HPDE6-E6E7 (cell line): ENCODE measurements at regions not wholly inside any gene's neighbourhood (a gene's known extent, or its start where the extent isn't known, plus 50 kb on each side); places are given as distances from the start of the nearest gene placed in this dataset.
A peak's percentile ranks its signal among the peaks of the same experiment; 100 is the strongest.
"Not testable (repeated sequence)": the region's sequence is repeated elsewhere in the genome, so short reads cannot be mapped to it uniquely, and the experiment has no call there.

ENCODE experiments used
- DNase-seq: peaks from one replicate; pipeline ENCODE4 v3.0.0; 2011; ENCODE audit warnings: missing footprints; ENCODE audit errors: extremely low spot score

DNA sequence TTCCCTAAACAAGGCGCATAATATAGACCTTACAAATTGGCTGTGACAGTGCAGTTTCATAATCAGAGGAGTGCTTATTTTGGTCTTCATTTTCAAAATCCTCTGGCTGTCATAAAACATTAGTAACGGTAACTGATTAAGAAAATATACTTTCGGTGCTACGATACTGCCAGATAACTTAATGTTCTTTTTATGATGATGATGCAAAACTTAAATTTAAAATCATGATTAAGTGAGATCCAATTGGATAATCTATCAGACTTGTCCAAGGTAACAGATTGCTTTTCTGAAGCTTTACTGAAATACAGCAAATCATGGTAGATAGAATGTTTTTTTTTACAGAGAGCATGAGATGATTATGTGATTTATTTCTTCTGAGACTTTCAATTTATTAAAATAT lies 364.2 kb upstream of the CNTN3 start:
- DNase-seq = no peak

DNA sequence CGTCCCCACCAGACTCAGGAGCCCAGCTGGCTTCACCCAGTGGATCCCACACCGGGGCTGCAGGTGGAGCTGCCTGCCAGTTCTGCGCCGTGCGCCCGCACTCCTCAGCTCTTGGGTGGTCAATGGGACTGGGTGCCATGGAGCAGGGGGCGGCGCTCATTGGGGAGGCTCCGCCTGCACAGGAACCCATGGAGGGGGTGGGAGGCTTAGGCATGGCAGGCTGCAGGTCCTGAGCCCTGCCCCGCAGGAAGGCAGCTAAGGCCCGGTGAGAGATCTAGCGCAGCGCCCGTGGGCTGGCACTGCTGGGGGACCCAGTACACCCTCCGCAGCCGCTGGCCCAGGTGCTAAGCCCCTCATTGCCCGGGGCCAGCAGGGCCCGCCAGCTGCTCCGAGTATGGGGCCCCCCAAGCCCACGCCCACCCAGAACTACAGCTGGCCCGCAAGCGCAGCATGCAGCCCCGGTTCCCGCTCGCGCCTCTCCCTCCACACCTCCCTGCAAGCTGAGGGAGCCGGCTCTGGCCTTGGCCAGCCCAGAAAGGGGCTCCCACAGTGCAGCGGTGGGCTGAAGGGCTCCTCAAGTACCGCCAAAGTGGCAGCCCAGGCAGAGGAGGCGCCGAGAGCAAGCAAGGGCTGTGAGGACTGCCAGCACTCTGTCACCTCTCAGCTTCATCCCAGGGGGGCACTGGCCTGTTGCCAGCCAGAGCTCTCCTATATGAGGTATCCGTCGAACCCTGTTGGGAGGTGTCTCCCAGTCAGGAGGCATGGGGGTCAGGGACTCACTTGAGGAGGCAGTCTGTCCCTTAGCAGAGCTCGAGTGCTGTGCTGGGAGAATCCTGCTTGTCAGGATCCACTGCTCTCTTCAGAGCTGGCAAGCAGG lies 370.8 kb upstream of the CNTN3 start:
- not testable (repeated sequence) for DNase-seq

DNA sequence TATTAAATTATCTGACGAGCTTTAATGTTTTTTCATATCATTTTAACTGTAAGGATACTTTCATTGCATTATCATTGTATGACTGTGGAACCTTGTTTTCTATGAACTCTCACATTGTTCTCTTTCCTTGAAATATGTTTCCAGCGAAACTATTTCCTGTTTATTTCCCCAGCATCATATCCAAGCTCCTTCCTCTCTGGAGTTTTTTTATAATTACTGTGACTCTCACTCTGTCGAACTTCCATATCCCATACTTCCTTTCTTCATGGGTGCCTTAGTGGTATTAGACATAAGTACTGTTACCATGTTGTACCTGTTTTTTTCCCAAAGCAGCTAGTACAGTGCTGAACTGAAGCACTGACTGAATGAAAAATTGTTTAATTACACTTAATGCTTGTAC lies 373.6 kb upstream of the CNTN3 start:
- no peak for DNase-seq

DNA sequence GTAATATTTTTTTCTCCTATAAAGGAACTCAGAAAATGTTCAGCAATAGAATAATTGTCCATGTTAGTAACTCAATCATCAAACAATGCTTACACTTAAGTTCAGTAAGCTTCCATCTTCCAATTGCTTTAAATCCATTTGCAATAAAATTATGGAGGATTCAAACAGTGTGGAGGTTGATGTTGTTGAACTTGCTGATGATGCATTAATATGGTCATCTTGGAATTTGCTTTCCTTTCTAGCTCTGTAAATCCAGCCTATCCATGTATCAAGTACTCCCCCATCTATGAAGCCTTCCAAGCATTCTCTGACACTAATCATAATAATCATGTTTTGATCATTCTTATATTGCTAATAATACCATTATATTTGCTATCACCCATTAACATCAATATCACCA lies 378.4 kb upstream of the CNTN3 start:
- no peak for DNase-seq

DNA sequence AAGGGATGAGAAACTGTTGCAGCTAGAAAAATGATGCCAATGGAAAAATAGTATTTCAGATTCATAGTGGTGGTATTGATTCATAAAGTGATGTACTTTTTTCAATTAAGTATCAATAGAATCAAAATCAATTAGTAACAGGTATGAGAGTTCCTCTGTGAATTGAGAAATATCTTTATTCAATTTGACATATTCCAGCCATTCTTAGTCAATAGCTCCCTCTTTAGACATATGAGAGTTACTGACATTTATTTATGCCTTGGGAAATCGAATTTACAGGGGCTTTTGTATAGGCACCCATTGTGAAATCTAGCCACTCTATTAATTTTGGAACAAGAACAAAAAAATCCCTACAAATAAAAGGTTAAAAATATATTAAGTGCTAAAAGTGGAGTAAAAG lies 386.9 kb upstream of the CNTN3 start:
- DNase-seq = peak; percentile 1

DNA sequence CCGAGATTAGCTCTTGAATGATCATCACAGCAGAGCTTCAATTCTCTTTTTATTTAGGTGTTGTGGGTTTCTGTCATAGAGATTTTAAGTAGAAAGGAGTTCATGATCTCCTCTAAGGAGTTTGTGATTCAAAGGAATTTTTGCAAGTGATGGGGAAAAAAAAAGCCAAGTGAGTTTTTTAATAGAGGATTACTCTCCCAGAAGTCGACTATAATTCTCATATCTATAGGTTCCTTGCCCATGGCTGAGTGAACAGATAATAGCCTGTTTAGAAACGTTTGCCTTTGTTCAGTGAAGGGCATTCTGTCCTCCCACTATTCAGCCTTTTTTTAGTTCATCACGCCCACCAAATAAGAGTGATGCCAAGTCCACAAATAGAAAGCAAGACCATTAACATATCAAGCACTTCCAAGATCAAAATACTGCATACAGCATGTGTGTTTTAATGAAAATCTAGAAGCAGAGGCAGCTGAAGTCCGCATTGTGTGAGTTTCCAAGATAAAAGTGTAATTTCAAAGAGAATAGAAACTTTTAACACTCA lies 398.4 kb upstream of the CNTN3 start:
- DNase-seq = no peak

DNA sequence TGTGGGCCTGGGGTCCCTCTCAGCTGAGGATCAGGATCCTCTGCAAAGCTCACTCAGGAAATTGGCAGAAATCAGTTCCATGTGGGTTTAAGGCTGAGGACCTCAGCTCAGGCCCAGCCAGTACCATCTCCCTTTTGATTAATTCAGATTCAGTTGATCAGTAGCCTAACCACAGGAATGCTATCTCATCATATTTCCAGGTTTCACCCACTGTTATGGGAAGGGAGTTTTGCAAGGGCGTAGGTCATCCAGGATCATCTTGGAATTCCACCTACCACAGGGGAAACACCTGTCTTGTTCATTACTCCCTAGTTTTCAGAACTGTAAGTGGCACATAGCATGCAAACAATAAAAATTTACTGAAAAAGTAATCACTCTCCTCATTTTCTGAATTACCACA lies 399.5 kb upstream of the CNTN3 start:
- DNase-seq = no peak

DNA sequence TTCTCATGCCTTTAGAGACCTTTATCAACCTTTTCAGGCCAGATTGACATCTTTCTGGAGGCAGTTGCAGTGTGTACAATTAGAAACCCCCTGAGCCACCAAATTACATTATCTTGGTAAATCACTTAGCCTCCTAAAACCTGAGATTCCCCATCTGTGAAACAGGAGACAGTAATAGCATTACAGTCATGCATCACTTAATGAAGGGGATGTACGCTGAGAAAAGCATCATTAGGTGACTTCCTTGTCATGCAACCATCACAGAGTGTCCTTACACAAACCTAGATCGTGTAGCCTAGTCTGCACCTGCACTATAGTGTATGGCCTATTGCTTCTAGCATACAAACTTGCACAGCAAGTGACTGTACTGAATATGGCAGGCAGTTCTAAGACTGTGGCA lies 400.8 kb upstream of the CNTN3 start:
- DNase-seq = no peak

DNA sequence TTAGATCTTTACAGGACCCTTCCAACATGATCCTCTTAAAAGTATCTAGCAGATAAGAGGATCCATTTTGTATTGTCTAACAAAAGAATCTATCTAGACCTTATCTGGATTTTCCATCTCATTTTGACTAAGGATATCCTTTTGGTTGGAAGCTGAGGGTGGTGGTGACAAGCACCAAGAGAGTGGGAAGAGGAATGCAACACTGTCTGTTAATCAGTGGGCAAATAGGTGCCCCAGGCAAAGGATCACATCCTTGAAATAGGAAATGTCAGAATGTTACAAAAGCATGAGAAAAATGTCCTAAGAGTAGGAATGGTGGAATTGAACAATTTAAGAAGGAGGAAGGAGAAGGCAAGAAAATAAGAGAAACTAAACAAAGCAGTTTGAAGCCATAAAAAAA lies 420.7 kb upstream of the CNTN3 start:
- DNase-seq = no peak

DNA sequence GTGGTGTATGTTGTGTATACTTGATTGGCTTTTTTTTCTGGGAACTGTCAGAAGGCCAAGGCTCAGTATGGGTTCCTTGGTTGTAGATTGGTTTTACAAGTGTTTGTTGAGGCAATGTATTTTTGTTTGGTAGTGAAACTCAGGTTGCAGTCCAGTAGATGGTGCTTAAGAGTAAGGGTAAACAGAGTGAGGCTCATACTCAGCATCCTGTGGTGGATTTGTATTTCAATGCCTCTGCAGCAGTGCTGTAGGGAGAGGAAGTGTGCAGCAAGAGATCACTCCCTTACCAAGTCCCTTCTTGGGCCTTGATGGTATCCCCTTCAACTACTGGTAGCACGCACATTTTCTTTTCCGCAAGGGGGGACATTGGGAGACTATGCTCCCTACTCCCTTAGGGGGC lies 428.5 kb upstream of the CNTN3 start:
- no peak for DNase-seq

DNA sequence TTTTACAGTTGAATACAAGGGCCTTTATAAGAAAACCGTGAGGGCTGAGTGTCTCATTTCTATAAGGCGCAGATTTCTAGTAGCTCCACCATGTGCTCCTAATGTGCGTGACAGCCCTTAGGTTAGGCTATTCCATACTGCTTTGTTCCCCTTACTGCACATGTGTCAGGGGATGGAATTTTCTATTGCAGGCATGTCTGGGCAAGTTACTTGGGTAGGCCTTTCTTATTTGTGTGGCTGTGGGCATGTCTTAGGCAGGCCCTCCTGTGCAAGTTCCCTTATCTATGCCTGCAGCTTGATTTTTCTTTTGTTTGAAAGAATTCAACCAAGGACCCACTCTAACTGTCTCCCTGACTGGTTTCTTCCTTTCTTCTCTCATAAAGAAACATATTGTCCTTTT lies 434.2 kb upstream of the CNTN3 start:
- no peak for DNase-seq

DNA sequence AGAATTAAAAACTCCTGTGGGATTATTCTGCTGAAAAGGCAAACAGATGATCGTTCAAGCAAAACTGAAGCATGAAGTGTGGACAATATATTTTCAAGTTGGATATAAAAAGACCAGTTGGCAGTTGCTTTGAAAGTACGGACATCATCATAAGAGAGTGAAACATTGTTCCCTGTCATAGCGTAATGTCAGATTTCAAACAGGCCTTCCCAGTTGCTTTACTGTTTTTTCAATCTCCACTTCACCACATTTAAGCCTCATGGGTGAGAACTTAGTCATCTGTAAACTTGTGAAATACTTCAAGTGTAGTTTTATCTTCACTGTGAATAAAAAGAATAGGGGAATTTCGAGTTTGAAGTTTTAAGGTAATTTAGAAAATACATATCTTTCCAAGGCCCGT lies 435.1 kb upstream of the CNTN3 start:
- DNase-seq = no peak

DNA sequence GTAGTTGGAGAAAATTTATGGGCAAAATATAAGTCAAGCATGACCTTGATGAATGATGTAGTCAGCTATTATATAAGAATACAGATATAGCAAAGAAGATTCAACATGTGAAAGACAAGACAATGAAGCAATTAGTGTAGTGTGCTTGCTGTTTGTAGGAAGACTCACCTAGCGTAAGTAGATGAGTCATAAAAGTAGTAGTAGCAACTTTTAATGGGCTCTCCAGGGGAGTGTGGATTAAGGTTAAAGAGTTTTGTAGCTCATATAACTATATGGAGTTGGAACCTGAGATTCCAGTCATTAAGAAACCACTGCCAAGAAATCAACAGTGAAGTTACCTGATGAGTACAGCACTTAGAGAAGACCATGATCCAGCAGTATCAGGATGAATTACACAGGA lies 444.7 kb upstream of the CNTN3 start:
- DNase-seq = no peak

DNA sequence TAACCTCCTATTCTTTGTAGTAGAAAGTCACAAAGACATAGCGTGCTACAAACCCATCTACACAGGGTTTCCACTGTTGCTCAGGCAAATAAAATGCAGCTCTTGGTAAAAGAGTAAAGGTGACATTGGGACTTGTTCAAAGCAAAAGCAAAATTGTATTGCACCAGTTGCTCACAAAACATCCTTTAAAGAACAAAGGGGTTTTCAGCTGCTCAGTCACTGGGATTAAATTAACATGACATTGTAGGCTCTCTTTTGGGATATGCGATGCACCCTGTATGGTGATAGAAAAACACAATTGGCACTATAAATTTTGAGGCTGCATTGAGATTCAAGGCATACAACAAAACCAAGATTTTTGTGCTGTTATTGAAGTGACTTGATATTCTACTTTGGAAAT lies 447.3 kb upstream of the CNTN3 start:
- DNase-seq = no peak

DNA sequence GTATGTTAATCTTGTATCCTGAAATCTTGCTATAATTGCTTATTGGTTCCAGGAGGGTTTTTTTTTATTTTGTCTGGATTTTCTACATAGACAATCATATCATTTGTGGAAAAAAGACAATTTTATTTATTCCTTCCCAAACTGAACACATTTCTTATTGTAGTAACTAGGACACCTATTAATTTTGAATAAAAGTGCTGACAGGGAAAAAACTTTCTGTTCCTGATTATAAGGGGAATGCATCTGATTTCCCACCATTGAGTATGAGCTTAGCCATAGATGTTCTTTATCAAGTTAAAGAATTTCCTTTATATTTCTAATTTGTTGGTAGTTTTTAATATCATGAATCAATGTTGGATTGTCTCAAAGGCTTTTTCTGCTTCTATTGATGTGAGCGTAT lies 460.7 kb upstream of the CNTN3 start:
- no peak for DNase-seq

DNA sequence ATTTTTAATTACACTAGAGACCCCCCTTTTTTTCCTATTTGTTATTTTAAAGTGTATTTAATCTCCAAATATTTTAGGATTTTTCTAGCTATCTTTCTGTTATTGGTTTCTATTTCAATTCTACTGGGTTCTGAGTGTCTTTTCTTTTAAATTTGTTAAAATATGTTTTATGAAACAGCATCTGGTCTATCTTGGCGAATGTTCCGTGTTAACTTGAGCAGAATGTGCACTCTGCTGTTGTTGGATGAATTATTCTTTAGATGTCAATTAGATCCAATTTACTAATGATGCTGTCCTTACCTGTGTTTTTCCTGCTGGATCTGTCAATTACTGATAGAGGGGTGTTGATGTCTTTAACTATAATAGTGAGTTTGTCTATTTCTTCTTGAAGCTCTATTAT lies 462.0 kb upstream of the CNTN3 start:
- DNase-seq = no peak

DNA sequence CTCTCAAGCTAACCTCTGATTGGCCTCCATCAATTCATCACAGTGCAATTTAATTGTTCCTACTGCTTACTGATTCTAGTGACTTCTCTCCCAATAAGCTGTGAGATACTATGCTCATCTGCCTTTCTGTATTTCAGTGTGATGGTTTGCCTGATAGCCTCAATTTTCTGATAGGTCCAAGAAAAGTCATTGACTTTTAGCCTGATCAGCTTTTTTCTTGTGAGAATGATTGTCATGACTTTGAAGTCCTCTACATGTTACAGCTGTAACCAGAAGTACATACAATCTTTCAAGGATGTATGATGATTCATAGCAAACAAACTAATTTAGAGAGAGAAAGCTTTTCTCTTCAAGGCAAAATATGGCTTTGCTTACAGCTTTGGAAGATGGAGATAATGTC lies 463.8 kb upstream of the CNTN3 start:
- no peak for DNase-seq

DNA sequence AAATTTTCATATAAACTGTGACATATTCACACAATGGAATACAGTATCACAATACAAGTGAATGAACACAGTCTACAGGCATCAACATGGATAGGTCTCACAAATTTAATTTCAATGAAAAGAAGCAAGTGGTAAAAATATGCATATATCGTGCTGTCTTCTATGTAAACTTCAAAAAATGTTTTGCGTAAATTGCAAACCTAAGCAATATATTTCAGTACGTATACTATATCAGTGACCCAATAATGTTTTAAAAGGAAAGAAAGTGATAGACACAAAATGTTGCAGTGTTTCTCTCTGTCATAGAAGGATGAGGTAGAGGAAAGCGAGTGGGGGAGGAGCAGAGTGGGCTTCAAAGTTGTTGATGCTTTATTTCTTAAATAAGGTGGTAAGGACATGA lies 468.4 kb upstream of the CNTN3 start:
- no peak for DNase-seq

DNA sequence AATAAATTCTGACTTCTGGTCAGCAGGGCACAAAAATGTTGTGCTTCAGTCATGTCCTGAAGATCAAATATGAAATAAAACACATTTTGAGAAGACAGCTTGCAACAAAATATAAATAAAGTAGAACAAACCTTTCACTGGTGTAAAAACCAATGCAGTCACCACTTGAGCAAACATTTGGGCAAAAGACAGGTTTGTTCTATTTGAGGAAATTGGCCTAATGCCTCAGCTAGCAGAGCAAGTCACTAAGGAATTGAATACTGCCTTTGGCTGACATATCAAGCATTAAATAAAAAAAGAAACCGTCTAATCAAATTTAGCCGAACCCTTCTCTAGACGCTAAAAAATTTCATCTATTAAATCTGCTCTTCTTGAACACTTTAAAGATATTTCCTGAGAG lies 475.4 kb upstream of the CNTN3 start:
- DNase-seq = no peak

DNA sequence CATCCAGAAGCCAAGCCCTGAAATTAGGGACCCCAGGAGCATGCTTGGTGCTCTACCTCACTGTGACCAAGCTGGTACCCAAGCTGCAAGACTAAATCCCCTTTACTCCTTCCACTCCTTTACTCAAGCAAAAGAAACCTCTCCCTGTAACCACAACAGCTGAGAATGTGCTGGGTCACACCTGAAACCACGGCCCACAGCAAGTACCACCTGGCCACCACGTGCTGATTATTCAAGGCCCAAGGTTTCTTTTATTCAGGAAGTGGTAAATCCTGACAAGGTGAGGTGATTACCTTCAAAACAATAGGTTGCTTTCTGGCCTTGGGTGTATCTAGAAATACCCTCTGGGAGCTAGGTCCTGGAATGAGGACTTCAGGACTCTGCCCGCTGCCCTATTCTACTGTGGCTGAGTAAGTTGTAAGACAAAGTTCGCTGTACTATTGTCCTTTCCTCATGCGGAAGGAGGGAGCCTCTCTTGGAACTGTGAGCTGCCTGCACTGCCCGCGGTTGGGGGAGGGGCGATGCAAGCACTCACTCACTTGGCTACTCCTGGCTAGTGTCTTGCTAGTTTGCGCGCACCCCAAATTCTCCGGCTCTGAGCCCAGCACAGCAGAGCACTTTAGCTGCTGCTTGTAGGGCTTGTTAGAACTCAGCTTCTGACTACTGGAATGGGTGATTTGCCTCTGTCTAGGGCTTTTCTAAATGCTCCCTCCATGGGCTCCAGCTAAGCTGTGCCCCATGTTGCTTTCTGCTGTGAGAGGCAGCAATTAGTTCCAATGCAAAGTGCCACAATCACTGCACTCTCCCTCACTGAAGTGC lies 487.1 kb upstream of the CNTN3 start:
- no peak for DNase-seq

DNA sequence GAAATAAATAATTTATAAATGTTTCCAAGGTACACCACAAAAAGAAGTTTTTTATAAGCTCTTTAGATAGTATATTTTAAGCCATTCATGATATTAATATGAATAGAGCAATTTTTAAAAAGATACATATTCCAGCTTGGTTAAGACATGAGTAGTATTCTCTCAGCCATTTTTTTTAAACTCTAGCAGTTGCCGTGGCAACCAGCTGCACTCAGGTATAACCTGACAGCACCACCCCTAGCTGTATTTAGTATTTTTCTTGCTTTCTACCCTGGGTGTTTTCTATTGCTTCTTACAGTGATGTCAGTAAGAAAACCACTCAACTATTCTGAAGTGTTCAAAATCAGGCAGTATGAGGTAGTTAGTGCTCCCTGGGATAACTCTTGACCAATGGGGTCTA lies 496.3 kb upstream of the CNTN3 start:
- no peak for DNase-seq

DNA sequence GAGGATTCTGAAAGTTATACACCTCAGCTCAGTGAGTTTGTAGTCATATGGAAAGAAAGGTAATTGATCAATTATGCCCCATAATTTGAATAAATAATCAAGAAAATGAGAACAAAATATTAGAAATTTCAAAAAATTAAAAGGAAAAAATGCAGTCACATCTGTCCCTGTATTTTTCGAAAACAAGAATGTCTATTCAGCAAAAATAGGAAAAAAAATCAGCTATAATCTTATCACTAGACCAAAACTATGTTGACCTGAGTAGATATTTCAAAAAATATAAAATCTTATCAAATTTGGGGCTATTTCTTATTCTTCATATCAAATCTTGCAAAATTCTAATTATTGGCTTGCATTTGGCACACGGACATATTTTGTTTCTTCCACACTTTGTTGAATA lies 501.2 kb upstream of the CNTN3 start:
- no peak for DNase-seq

DNA sequence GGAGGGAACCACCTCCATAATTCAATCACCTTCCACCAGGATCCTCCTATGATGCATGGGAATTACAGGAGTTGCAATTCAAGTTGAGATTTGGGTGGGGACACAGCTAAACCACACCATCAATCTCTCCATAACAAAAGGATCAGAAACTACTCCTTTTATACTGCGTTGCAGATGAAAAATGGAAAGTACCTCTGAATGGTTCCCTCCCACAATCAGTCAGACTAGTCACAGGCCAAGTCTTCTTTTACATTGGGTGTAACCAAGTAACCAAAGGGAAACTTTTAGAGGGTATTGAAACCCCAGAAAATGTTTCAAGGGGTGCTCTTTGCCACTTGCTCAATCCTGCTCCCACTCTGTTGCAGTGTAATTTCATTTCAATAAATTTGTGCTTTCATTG lies 504.3 kb upstream of the CNTN3 start:
- DNase-seq = no peak
